Astrocyte (in vitro differentiated cells and primary cell): ENCODE measurements at regions not wholly inside any gene's neighbourhood (a gene's known extent, or its start where the extent isn't known, plus 50 kb on each side); places are given as distances from the start of the nearest gene placed in this dataset.

Experiments
- DNase-seq: peaks from one replicate; pipeline ENCODE4 v3.0.0-alpha.2; 2010; ENCODE audit warnings: low read depth
- FAIRE-seq: peaks from 2 replicates; lab custom pipeline; 2011; peaks lifted over from hg19 to GRCh38; lab: Jason Lieb, UNC
- H2AFZ ChIP-seq: 2 replicates; pipeline ENCODE4 v1.6.0; 2012; ENCODE audit warnings: low read depth, low read length, inconsistent platforms
- H3K27ac ChIP-seq: 2 replicates; pipeline ENCODE4 v1.5.1; 2011; ENCODE audit warnings: low read depth, low read length, inconsistent platforms
- H3K27me3 ChIP-seq: 2 replicates; pipeline ENCODE4 v1.6.0; 2011; ENCODE audit warnings: low read length, inconsistent platforms; ENCODE audit not compliant: insufficient read depth
- H3K36me3 ChIP-seq: 2 replicates; pipeline ENCODE4 v1.5.1; 2011; ENCODE audit warnings: low read length, inconsistent platforms; ENCODE audit not compliant: insufficient read depth
- H3K4me1 ChIP-seq: 2 replicates; pipeline ENCODE4 v1.5.1; 2011; ENCODE audit warnings: low read length, inconsistent platforms; ENCODE audit not compliant: insufficient read depth
- H3K4me2 ChIP-seq: 2 replicates; pipeline ENCODE4 v1.6.0; 2012; ENCODE audit warnings: low read length, inconsistent platforms
- H3K4me3 ChIP-seq: 2 replicates; pipeline ENCODE4 v1.5.1; 2011; ENCODE audit warnings: low read depth, mild to moderate bottlenecking, low read length, inconsistent platforms; ENCODE audit not compliant: insufficient read depth
- H3K79me2 ChIP-seq: 2 replicates; pipeline ENCODE4 v1.6.0; 2012; ENCODE audit warnings: mild to moderate bottlenecking, low read length, inconsistent platforms; ENCODE audit not compliant: insufficient read depth
- H3K9ac ChIP-seq: 2 replicates; pipeline ENCODE4 v1.6.0; 2012; ENCODE audit warnings: mild to moderate bottlenecking, low read length, inconsistent platforms
- H3K9me3 ChIP-seq: 2 replicates; pipeline ENCODE4 v1.5.1; 2012; ENCODE audit warnings: low read depth, mild to moderate bottlenecking, low read length, inconsistent platforms; ENCODE audit not compliant: insufficient read depth
- H4K20me1 ChIP-seq: 2 replicates; pipeline ENCODE4 v1.6.0; 2012; ENCODE audit warnings: low read length, inconsistent platforms; ENCODE audit not compliant: insufficient read depth
- H3K27ac Mint-ChIP-seq: one replicate; pipeline ENCODE4 v1.8.0; 2021; ENCODE audit warnings: mild to moderate bottlenecking, mixed read lengths; ENCODE audit not compliant: unreplicated experiment
- H3K27me3 Mint-ChIP-seq: one replicate; pipeline ENCODE4 v1.8.0; 2021; ENCODE audit warnings: low read depth, mixed read lengths; ENCODE audit not compliant: unreplicated experiment
- H3K36me3 Mint-ChIP-seq: one replicate; pipeline ENCODE4 v1.8.0; 2021; ENCODE audit warnings: low read depth, mixed read lengths; ENCODE audit not compliant: unreplicated experiment
- H3K4me1 Mint-ChIP-seq: one replicate; pipeline ENCODE4 v1.8.0; 2021; ENCODE audit warnings: low read depth, mixed read lengths; ENCODE audit not compliant: unreplicated experiment
- H3K4me3 Mint-ChIP-seq: one replicate; pipeline ENCODE4 v1.8.0; 2021; ENCODE audit warnings: mild to moderate bottlenecking, moderate library complexity, mixed read lengths; ENCODE audit not compliant: unreplicated experiment
- H3K9me3 Mint-ChIP-seq: one replicate; pipeline ENCODE4 v1.8.0; 2021; ENCODE audit warnings: mild to moderate bottlenecking, mixed read lengths; ENCODE audit not compliant: unreplicated experiment
- CTCF ChIP-seq: IDR thresholded peaks from 2 replicates; pipeline ENCODE4 v1.5.1; 2011; ENCODE audit warnings: low read depth, mild to moderate bottlenecking, inconsistent platforms, low read length, moderate library complexity; ENCODE audit not compliant: insufficient read depth
- EZH2 ChIP-seq: IDR thresholded peaks from 2 replicates; pipeline ENCODE4 v1.6.1; 2012; ENCODE audit warnings: mild to moderate bottlenecking, low read length, inconsistent platforms; ENCODE audit not compliant: insufficient read depth

- Mint-ChIP-seq H3K27ac (no peak overlapping the region), H3K36me3 (no peaks in the 10 kb centered on the region), H3K9me3 (peaks cover 3% of the 10 kb centered on the region), H3K27me3 (peaks cover 67% of the 10 kb centered on the region), H3K4me1 (no peaks in the 10 kb centered on the region), H3K4me3 (no peak overlapping the region)
- H3K4me2 ChIP-seq: no peak overlapping the region
- DNase-seq (no peak), FAIRE-seq (no peak)
- no peak overlapping the region for H3K27ac ChIP-seq
- no peak for TF ChIP-seq CTCF
- no peak overlapping the region for H2AFZ ChIP-seq
- no peaks in the 10 kb centered on the region for H3K79me2 ChIP-seq
- H3K9me3 ChIP-seq: no peaks in the 10 kb centered on the region
- no peaks in the 10 kb centered on the region for H4K20me1 ChIP-seq
- no peak overlapping the region for H3K9ac ChIP-seq
- H3K4me1 ChIP-seq: no peaks in the 10 kb centered on the region
- H3K27me3 ChIP-seq: peaks cover 2% of the 10 kb centered on the region
- H3K4me3 ChIP-seq: no peak overlapping the region
- no peaks in the 10 kb centered on the region for H3K36me3 ChIP-seq
Measured at GRCh38 chr4:8699479-8700145, 107.0 kb downstream of the CPZ start.

GRCh38 chr4:8699063-8699385 lies 106.5 kb downstream of the CPZ start:
- H4K20me1 ChIP-seq: no peaks in the 10 kb centered on the region
- no peaks in the 10 kb centered on the region for H3K4me1 ChIP-seq
- H3K27ac ChIP-seq: no peak overlapping the region
- H3K9ac ChIP-seq: no peak overlapping the region
- peaks cover 3% of the 10 kb centered on the region for H3K9me3 Mint-ChIP-seq
- H2AFZ ChIP-seq: no peak overlapping the region
- H3K79me2 ChIP-seq: no peaks in the 10 kb centered on the region
- no peak overlapping the region for H3K4me3 ChIP-seq
- no peak overlapping the region for H3K27ac Mint-ChIP-seq
- TF ChIP-seq EZH2 (no peak), CTCF (no peak)
- H3K4me2 ChIP-seq: no peak overlapping the region
- no peaks in the 10 kb centered on the region for H3K36me3 ChIP-seq
- DNase-seq: no peak
- peaks cover 69% of the 10 kb centered on the region for H3K27me3 Mint-ChIP-seq
- FAIRE-seq: no peak
- no peak overlapping the region for H3K4me3 Mint-ChIP-seq
- H3K36me3 Mint-ChIP-seq: no peaks in the 10 kb centered on the region
- no peaks in the 10 kb centered on the region for H3K4me1 Mint-ChIP-seq
- no peaks in the 10 kb centered on the region for H3K9me3 ChIP-seq
- H3K27me3 ChIP-seq: peaks cover 2% of the 10 kb centered on the region

- Mint-ChIP-seq H3K9me3 (peaks cover 5% of the 10 kb centered on the region), H3K27ac (no peak overlapping the region), H3K27me3 (peaks cover 69% of the 10 kb centered on the region), H3K36me3 (no peaks in the 10 kb centered on the region), H3K4me3 (no peak overlapping the region), H3K4me1 (no peaks in the 10 kb centered on the region)
- Histone ChIP-seq H3K36me3 (no peaks in the 10 kb centered on the region), H3K27me3 (peaks cover 2% of the 10 kb centered on the region), H4K20me1 (no peaks in the 10 kb centered on the region), H3K9me3 (no peaks in the 10 kb centered on the region), H3K79me2 (no peaks in the 10 kb centered on the region), H3K4me3 (no peak overlapping the region), H2AFZ (no peak overlapping the region), H3K9ac (no peak overlapping the region), H3K27ac (no peak overlapping the region), H3K4me1 (no peaks in the 10 kb centered on the region), H3K4me2 (no peak overlapping the region)
- DNase-seq (no peak), FAIRE-seq (no peak)
- TF ChIP-seq CTCF (no peak), EZH2 (no peak)
Measured at GRCh38 chr4:8698341-8699062, 105.9 kb downstream of the CPZ start.
